ENCODE measurements at regions not wholly inside any gene's neighbourhood (a gene's known extent, or its start where the extent isn't known, plus 50 kb on each side); places are given as distances from the start of the nearest gene placed in this dataset.

DNA sequence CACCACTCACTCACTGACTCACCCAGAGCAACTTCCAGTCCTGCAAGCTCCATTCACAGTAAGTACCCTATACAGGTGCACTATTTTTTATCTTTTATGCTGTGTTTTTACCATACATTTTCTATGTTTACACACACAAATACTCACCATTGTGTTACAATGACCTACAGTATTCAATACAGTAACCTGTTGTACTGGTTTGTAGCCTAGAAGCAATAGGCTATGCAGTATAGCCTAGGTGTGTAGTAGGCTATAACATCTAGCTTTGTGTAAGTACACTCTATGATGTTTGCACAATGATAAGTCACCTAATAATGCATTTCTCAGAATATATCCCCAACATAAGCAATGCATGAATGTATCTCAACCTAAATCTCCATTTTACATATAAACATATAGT is 541.1 kb downstream of the NR2F1-AS1 start:
- no TSS peak for BruUV-seq (replicated peaks)
- TF ChIP-seq, protein P1, sequence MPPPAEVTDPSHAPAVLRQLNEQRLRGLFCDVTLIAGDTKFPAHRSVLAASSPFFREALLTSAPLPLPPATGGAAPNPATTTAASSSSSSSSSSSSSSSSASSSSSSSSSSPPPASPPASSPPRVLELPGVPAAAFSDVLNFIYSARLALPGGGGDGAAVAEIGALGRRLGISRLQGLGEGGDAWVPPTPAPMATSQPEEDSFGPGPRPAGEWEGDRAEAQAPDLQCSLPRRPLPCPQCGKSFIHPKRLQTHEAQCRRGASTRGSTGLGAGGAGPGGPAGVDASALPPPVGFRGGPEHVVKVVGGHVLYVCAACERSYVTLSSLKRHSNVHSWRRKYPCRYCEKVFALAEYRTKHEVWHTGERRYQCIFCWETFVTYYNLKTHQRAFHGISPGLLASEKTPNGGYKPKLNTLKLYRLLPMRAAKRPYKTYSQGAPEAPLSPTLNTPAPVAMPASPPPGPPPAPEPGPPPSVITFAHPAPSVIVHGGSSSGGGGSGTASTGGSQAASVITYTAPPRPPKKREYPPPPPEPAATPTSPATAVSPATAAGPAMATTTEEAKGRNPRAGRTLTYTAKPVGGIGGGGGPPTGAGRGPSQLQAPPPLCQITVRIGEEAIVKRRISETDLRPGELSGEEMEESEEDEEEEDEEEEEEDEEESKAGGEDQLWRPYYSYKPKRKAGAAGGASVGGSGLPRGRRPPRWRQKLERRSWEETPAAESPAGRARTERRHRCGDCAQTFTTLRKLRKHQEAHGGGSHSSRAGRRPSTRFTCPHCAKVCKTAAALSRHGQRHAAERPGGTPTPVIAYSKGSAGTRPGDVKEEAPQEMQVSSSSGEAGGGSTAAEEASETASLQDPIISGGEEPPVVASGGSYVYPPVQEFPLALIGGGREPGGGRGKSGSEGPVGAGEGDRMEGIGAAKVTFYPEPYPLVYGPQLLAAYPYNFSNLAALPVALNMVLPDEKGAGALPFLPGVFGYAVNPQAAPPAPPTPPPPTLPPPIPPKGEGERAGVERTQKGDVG (CRISPR knock-in tag; IDR thresholded peaks at IDR 0.05): no peak
- TF ChIP-seq ZNF384 (IDR thresholded peaks at IDR 0.05; ENCODE audit: borderline replicate concordance, low read depth, low read length): no peak
- TF ChIP-seq MTA3 (IDR thresholded peaks at IDR 0.05; ENCODE audit: borderline replicate concordance, low read length): no peak
- no peak for TF ChIP-seq SP1 (IDR thresholded peaks at IDR 0.05; ENCODE audit: low read depth, low read length)
- TF ChIP-seq IRF4 (IDR thresholded peaks at IDR 0.05; ENCODE audit: low read depth, low read length): no peak
- TF ChIP-seq HDAC2 (IDR thresholded peaks at IDR 0.05): no peak
- TF ChIP-seq CEBPB (IDR thresholded peaks at IDR 0.05; ENCODE audit: borderline replicate concordance in 1 of 2, low read depth in 2 of 2, low read length in 2 of 2): no peak
- no peak for TF ChIP-seq ZNF207 (IDR thresholded peaks at IDR 0.05; ENCODE audit: borderline replicate concordance)
- TF ChIP-seq, protein P2, sequence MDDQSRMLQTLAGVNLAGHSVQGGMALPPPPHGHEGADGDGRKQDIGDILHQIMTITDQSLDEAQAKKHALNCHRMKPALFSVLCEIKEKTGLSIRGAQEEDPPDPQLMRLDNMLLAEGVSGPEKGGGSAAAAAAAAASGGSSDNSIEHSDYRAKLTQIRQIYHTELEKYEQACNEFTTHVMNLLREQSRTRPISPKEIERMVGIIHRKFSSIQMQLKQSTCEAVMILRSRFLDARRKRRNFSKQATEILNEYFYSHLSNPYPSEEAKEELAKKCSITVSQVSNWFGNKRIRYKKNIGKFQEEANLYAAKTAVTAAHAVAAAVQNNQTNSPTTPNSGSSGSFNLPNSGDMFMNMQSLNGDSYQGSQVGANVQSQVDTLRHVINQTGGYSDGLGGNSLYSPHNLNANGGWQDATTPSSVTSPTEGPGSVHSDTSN (IDR thresholded peaks at IDR 0.05; ENCODE audit: insufficient replicate concordance, low read depth, low read length): no peak
- no peak for TF ChIP-seq EP300 (IDR thresholded peaks at IDR 0.05; ENCODE audit: borderline replicate concordance in 1 of 2, control insufficient read depth in 1 of 2, low read depth in 2 of 2, low read length in 2 of 2)
- no peak for TF ChIP-seq WRNIP1 (IDR thresholded peaks at IDR 0.05; ENCODE audit: borderline replicate concordance, low read depth, low read length)
- no peak for TF ChIP-seq STAT1 (conservative IDR thresholded peaks at IDR 0.05)
- TF ChIP-seq, protein P3, sequence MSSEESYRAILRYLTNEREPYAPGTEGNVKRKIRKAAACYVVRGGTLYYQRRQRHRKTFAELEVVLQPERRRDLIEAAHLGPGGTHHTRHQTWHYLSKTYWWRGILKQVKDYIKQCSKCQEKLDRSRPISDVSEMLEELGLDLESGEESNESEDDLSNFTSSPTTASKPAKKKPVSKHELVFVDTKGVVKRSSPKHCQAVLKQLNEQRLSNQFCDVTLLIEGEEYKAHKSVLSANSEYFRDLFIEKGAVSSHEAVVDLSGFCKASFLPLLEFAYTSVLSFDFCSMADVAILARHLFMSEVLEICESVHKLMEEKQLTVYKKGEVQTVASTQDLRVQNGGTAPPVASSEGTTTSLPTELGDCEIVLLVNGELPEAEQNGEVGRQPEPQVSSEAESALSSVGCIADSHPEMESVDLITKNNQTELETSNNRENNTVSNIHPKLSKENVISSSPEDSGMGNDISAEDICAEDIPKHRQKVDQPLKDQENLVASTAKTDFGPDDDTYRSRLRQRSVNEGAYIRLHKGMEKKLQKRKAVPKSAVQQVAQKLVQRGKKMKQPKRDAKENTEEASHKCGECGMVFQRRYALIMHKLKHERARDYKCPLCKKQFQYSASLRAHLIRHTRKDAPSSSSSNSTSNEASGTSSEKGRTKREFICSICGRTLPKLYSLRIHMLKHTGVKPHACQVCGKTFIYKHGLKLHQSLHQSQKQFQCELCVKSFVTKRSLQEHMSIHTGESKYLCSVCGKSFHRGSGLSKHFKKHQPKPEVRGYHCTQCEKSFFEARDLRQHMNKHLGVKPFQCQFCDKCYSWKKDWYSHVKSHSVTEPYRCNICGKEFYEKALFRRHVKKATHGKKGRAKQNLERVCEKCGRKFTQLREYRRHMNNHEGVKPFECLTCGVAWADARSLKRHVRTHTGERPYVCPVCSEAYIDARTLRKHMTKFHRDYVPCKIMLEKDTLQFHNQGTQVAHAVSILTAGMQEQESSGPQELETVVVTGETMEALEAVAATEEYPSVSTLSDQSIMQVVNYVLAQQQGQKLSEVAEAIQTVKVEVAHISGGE (CRISPR knock-in tag; IDR thresholded peaks at IDR 0.05): no peak
- TF ChIP-seq, protein P4, sequence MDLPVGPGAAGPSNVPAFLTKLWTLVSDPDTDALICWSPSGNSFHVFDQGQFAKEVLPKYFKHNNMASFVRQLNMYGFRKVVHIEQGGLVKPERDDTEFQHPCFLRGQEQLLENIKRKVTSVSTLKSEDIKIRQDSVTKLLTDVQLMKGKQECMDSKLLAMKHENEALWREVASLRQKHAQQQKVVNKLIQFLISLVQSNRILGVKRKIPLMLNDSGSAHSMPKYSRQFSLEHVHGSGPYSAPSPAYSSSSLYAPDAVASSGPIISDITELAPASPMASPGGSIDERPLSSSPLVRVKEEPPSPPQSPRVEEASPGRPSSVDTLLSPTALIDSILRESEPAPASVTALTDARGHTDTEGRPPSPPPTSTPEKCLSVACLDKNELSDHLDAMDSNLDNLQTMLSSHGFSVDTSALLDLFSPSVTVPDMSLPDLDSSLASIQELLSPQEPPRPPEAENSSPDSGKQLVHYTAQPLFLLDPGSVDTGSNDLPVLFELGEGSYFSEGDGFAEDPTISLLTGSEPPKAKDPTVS (IDR thresholded peaks at IDR 0.05; ENCODE audit: low read depth, low read length): no peak
- TF ChIP-seq CREB1 (IDR thresholded peaks at IDR 0.05; ENCODE audit: low read depth): no peak
- no peak for TF ChIP-seq CHD1 (IDR thresholded peaks at IDR 0.05; ENCODE audit: low read depth, low read length)

More for the DNA sequence above, 541.1 kb downstream of the NR2F1-AS1 start:
- Histone ChIP-seq H3K79me2 (ENCODE audit: control insufficient read depth, insufficient read depth, low read length) (no peaks in the 10 kb centered on the region), H3K4me1 (ENCODE audit: control insufficient read depth, insufficient read depth, low read length) (no peaks in the 10 kb centered on the region), H3K27me3 (replicated peaks in 1 of 2; ENCODE audit: control insufficient read depth in 2 of 2, insufficient read depth in 2 of 2, low read length in 1 of 2) (no peaks in the 10 kb centered on the region), H3K9me3 (replicated peaks; ENCODE audit: control insufficient read depth, insufficient read depth, low read length) (no peaks in the 10 kb centered on the region), H3K4me3 (no peak overlapping the region), H2AFZ (ENCODE audit: control insufficient read depth, low read depth, low read length) (no peak overlapping the region), H3K27ac (ENCODE audit: control insufficient read depth, insufficient read depth) (no peak overlapping the region), H3K36me3 (ENCODE audit: control insufficient read depth in 2 of 2, insufficient read depth in 2 of 2, low read length in 1 of 2) (no peaks in the 10 kb centered on the region), H3K4me2 (ENCODE audit: control insufficient read depth, insufficient read depth) (no peak overlapping the region), H3K9ac (ENCODE audit: control insufficient read depth, insufficient read depth, low read length) (no peak overlapping the region), H4K20me1 (ENCODE audit: control insufficient read depth, insufficient read depth) (no peaks in the 10 kb centered on the region)
- no peak for ATAC-seq
- intact Hi-C loops (cut with micrococcal nuclease; ENCODE audit: unreplicated experiment): no loop called here
- ChIA-PET RAD21 (ENCODE audit: unreplicated experiment) (no interaction called here), SMC1A (ENCODE audit: uncharacterized antibody, unreplicated experiment) (no interaction called here), CTCF (no interaction called here), POLR2A (no interaction called here)
- no peak for DNase-seq (ENCODE audit: low read depth, low spot score)
- no peak for FAIRE-seq
- in situ Hi-C loops (cut with MboI): no loop called here

Data from GM12878 (cell line).